NCI-H69 (cell line): ENCODE measurements at regions not wholly inside any gene's neighbourhood (a gene's known extent, or its start where the extent isn't known, plus 50 kb on each side); places are given as distances from the start of the nearest gene placed in this dataset.
A peak's percentile ranks its signal among the peaks of the same experiment; 100 is the strongest.

ENCODE experiments used
- DNase-seq: peaks from one replicate; lab custom pipeline; 2025; lab: John Stamatoyannopoulos, UW

GRCh38 chr2:217338306-217338916, 478.5 kb upstream of the TNP1 start:
- DNase-seq: peak; percentile 43

- DNase-seq: no peak
Observed at GRCh38 chr2:217337771-217338170, 477.9 kb upstream of the TNP1 start.

DNA sequence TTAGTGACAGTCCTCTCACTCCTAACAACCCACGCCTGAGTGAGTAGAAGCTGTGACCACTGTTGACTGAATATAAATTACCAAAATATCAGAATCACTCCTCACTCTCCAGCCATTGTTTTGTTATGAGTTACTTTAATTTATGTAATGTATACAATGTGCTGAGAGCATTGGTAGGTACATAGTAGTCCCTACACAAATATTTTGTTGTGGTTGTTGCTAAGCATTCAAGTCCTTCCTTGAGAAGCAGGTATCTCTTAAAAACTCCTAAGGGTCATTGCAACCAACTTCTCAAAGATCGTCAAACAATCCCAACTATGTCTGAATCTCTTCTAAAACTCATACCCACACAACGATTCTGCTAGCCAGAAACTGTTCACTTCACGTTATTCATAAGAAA, 476.8 kb upstream of the TNP1 start:
- DNase-seq: no peak

GRCh38 chr2:217335341-217335966, 475.6 kb upstream of the TNP1 start:
- no peak for DNase-seq

DNA sequence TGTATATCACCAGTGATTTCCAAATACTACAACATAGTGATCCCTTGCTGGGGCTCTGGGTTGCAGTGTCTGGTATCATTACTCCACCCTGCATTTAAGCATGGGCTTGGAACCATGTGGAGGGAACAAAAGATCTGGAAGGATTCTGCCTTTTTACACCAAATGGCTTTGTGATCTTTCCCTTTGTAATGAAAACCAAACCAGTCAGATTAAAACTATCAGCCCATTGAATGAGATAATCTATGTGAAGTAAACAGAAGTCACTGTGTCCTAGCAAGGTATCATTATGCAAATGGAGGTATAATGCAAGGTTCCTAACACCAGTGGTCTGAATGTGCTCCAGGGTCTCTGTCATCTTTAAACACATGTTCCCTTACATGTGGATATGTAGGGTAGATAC, 474.7 kb upstream of the TNP1 start:
- peak; percentile 7 for DNase-seq

DNA sequence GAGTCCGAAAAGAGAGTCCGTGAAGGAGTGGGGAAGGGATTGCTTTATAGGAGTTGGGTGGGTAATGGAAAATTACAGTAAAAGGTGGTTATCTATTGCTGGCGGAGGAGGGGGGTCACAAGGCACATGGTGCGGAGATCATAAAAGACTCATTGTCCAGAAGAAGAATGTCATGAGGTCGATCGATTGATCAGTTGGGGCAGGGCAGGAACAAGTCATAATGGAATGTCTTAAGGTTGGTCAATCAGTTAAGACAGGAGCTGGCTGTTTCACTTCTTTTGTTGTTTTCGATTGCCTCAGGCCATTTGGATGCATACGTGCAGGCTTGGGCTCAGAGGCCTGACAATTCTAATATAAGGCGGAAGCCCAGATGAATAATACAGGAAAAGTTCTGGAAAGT, 473.0 kb upstream of the TNP1 start:
- no peak for DNase-seq

GRCh38 chr2:217332417-217332791, 472.5 kb upstream of the TNP1 start:
- no peak for DNase-seq

GRCh38 chr2:217331523-217332416, 471.9 kb upstream of the TNP1 start:
- DNase-seq: no peak

DNA sequence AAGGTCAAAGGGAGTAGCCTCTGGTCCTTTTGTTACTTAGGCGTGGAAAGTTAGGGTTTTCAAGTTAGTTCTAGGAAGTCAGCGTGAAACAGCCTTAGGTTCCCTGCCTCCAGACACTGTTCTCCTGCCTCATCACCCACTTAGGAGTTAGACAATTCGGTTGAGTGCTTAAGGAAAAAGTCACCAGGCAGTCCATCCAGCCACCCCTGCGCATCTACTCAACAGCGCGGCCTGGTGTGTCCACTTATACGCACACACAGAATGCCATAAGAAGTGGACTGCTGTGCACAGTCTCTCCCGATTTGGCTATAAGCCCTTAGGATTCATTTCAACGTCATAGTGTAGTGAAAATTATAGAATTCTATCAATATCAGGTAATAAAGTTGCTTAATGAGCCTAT, 470.8 kb upstream of the TNP1 start:
- no peak for DNase-seq

- DNase-seq: no peak
Observed at GRCh38 chr2:217329023-217329431, 469.2 kb upstream of the TNP1 start.

- no peak for DNase-seq
Observed at GRCh38 chr2:217328622-217328978, 468.7 kb upstream of the TNP1 start.

DNA sequence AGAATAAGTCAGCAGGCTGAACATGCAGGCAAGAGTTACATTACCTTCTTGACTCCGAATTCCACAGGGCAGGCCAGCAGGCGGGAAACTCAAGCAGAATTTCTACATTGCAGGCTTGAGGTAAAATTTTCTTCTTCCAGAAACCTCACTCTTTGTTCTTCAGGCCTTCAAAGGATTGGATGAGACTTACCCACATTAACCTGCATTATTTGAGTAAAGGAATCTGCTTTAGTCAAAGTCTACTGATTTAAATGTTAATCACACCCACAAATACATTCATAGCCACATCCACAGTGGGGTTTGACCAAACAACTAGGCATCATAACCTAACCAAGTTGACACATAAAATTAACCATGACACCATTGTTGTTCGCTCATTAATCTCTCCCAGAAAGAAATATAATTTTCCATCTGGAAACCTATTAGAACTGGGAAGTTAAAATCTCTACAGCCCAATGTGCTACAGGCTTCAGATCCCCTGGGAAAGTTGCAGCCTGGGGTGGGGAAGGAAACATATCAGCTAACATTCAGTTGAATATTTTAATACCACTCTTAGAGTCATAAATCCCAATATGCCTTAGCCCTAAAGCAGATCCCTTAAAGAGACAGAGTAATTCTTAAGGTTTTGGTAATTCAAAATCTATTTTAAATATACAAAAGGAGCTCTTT, 468.2 kb upstream of the TNP1 start:
- peak; percentile 65 for DNase-seq

DNA sequence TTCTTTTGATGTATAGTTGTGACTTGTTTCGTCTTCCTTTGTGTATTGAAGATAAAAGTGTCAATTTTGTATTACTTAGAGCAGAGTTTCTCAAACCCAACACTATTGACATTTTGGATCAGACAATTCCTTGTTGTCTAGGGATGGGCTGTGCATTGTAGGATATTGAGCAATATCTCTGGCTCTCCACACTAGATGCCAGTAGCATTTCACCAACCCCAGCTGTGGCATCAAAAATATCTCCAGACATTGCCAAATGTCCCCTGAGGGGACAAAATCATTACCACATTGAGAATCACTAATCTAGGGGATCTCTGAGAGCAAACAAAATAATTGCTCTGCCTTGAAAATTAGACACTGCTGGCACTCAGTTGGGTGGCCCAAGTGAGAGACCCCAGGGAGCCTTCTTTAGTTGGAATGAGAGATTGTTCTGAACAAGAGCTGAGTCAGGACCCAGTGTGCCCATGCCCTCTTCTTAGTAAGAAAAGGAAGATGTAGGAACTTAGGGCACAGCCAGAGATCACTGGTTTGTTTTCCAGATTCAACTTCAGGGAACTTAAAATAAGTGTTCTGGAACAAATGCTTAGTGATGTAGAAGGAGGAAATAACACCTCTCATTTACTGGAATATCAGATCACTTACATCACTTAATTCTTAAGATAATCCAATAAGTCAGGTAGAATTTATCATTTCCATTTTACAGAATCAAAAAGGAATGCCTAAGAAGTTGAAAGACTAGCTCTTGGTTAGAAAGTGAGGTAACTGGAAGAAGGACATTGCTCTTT, 466.6 kb upstream of the TNP1 start:
- DNase-seq: peak; percentile 90

GRCh38 chr2:217325816-217326215, 466.0 kb upstream of the TNP1 start:
- DNase-seq: peak; percentile 12

GRCh38 chr2:217325251-217325650, 465.4 kb upstream of the TNP1 start:
- DNase-seq: peak; percentile 81

GRCh38 chr2:217316743-217317142, 456.9 kb upstream of the TNP1 start:
- DNase-seq: no peak

GRCh38 chr2:217314021-217314460, 454.2 kb upstream of the TNP1 start:
- DNase-seq: peak; percentile 96

DNA sequence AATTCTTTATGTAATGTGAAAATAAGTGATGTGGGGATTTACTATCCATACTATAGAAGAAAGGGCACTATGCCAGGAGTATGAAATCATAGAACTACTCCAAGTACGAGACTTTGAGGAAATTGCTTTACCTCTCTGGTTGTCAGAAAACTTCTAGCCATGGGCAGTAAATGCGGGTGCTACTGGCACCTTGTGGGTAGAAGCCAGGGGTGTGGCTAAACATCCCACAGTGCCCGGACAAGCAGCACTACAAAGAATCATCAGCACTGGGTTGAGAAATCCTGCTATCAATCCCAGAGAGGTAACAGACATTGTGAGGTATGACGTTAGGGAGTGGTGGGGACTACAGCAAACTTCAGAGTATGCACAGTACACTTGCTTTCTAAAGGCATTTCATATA, 453.5 kb upstream of the TNP1 start:
- DNase-seq: no peak

DNA sequence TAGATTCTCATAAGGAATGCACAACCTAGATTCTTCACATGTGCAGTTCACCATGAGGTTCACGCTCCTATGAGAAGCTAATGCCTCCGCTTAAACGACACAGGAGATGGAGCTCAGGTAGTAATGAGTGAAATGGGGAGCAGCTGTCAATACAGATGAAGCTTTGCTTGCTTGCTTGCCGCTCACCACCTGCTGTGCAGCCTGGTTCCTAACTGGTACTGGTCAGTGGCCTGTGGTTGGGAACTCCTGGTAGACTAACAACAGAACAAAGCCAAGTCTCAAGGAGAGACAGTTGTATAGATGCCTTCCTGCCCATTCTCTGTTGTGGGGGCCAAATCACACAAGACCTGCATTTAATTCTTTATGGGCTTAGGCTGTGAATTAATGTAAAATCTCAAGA, 449.2 kb upstream of the TNP1 start:
- DNase-seq: no peak

- peak; percentile 70 for DNase-seq
Observed at GRCh38 chr2:217307023-217307422, 447.2 kb upstream of the TNP1 start.

DNA sequence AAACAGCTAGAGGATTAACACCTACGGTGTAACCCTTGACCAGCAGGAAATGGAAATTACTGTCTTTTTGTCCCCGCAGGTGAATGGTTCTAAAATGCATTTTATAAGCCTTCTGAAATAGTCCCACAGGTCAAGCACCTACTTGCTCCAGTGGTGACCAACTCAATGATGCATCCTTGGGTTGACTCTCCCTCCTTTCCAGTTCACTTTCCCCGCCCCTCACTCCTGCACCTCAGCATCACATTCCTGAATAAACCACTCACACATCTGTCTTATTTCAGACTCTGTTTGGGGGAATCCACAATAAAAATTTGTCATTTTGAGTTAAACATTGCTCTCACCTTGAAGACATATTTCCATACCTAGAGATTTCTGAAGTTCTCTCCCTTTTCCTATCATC, 446.0 kb upstream of the TNP1 start:
- no peak for DNase-seq

DNA sequence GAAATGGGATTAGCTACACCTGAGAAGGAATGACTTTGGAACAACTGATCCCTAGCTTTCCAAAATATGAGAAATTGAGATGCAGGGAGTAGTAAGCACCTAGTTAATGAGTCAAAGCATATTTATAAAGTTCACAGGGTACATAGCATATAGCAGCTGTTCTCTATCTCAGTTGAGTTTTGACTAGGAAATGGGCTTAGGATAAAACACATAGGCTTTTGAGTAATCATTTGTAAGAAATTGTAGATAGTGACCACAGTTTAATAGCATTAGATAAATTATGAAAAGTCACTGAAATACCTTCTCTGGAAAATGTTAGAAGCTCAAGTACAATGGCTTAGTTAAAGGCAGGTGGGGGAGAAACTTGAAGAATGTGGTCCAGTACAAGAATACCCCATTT, 444.7 kb upstream of the TNP1 start:
- DNase-seq: no peak
